HG03064 (cell line): ENCODE measurements at regions not wholly inside any gene's neighbourhood (a gene's known extent, or its start where the extent isn't known, plus 50 kb on each side); places are given as distances from the start of the nearest gene placed in this dataset.

ENCODE experiments used
- ATAC-seq: cut with Tn5 transposase; IDR thresholded peaks from one replicate; pipeline ENCODE4 v1.9.1; 2021; ENCODE audit warnings: low read depth; ENCODE audit not compliant: unreplicated experiment

- ATAC-seq, result no peak
Measured at GRCh38 chr14:95466506-95466905, 49.9 kb downstream of the SYNE3 start.

DNA sequence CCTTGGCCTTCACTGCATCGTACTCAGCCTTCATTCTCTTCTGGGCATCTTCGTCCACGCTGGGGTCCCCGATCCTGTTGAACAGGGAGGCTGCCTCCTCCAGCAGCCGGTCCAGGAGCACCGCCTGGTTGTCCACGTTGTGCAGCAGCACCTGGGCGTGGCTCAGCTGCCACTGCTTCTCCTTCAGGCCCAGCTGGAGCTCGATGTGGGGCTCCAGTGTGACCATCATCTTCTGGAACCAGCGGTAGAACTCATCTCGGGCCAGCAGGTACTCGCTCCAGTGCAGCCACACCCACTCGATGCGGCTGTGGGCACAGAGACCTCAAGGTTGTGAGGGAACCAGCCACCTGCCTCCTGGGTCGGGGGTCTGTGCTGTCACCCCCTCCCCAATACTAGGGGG, 50.5 kb downstream of the SYNE3 start:
- ATAC-seq, result no peak

- ATAC-seq, result no peak
Measured at GRCh38 chr14:95465358-95465757, 51.1 kb downstream of the SYNE3 start.

DNA sequence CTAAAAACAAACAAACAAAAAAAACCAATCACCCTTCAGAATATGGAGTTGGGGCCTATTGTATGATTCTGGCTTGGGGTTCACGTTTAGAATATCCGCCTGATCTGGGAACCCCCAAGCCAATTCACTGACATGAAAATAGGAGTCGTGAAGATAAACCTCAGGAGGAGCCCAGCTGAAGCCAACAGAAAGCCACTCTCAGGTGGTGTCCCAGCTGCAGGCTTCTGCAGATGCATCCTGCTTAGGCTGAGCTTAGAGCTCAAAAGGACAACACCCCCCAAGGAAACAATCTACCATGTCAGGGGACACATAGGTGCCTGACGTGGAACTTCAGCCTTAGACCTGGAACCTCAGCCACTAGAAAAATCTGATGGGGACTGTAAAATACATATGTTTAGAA, 51.9 kb downstream of the SYNE3 start:
- ATAC-seq, result no peak

DNA sequence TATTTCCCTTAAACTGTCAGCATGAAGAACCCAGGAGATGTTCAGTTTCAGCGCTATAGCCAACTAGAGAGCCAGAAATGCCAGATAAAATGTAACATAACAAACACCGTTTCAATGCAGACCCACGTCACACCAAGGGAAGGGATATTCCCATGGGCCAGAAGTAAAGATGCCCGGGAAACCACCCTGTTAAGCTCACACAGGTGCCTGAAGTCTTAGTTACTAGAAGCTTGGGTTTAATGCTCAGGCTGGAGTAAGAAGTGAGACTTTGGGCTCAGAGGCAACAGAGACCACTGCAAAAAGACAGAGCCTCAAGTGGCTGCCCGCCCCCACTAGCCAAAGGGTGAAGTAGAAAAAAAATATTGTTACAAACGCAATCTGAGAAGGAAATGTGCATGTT, 52.3 kb downstream of the SYNE3 start:
- no peak for ATAC-seq

- no peak for ATAC-seq
Measured at GRCh38 chr14:95463171-95463901, 53.1 kb downstream of the SYNE3 start.

- no peak for ATAC-seq
Measured at GRCh38 chr14:95462491-95462890, 54.0 kb downstream of the SYNE3 start.

DNA sequence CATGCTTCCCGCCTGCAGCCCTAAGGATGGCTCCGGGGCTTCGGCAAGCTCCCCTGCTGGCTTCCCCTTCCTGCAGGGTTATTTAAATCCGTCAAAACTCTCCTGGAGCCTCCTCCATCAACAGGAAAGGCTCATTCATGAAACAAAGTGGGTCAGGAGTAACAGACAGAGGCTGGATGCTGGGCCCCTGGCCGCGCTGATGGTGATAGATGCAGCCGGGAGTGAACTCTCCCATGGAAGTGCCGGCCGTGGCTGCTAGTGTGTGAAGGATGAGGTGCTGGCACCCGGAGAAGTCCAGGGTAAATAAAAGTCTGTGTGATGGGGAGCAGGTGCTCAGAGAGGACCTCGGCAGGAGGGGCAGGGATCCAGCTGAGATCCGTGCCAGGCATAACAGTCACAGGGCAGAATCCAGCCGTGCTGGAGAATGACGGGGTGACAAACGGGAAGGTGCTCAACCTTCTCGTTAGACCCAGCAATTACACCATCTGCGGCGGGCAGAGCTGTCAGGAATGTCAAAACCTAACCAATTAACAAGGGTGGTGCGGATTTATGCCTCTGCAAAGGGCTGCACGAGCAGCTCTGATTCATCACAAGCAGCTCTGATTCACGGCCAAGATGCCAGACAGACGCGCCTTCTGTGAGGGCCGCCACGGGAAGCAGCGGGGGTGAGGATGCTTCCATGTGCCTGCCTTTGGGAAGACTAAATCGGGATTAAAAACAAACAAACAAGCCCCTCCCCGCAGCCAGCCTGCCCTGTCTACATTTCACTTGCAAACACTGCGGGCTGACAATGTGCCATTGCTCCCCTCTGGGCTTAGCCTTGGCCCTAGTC, 55.6 kb downstream of the SYNE3 start:
- ATAC-seq, result no peak

- no peak for ATAC-seq
Measured at GRCh38 chr14:95458906-95459305, 57.5 kb downstream of the SYNE3 start.

DNA sequence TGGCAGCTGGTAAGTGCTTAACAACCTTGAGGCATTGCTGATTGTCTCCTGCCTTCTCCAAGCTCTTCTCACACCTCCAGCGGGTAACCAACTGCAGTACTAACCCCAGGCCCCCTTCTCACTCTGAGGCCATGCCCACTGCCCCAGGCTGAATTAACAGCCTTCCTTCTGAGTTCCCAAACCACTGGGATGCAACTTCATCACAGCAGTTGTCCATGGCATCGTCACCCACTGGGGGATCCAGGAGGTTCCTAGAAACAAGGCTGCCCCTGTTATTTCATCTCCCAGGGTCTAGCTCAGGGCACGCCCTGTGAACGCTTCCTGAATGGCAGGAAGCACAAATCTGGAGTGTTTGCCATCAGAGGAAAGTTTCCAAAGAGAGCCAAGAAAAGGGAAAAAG, 58.0 kb downstream of the SYNE3 start:
- no peak for ATAC-seq

DNA sequence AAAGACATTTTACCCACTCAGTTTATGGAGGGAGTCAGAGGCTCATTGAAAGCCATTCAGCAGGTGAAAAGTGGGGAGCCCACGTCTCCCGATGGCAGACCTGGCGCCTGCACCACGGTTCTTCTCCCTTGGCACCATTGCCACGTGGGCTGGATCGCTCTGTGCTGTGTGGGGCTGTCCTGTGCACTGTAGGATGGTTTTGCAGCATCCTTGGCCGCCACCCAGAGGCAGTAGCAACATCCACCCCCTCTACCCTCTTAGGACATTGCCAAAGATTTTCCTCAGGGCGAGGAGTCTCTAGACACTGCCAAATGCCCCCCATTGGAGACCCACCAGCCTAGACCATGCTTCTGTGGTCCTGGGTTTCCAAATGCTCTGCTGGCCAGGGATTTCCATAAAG, 60.2 kb downstream of the SYNE3 start:
- ATAC-seq, result no peak

- ATAC-seq, result no peak
Measured at GRCh38 chr14:95455246-95455645, 61.2 kb downstream of the SYNE3 start.

DNA sequence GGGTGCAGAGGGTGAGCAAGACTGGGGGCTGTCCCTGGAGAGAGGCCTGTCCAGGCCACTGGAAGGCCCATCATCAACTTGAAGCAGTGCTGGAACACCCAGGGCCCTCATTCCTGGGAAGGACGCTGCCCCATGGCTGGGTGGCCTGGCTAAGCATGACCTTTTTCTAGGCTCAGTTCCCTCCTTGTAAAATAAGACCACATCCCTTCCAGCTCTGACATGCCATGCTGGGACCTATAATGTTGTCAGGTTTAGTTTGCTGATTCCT, 62.8 kb downstream of the SYNE3 start:
- no peak for ATAC-seq

GRCh38 chr14:95452893-95453712, 63.3 kb downstream of the SYNE3 start:
- ATAC-seq, result no peak

DNA sequence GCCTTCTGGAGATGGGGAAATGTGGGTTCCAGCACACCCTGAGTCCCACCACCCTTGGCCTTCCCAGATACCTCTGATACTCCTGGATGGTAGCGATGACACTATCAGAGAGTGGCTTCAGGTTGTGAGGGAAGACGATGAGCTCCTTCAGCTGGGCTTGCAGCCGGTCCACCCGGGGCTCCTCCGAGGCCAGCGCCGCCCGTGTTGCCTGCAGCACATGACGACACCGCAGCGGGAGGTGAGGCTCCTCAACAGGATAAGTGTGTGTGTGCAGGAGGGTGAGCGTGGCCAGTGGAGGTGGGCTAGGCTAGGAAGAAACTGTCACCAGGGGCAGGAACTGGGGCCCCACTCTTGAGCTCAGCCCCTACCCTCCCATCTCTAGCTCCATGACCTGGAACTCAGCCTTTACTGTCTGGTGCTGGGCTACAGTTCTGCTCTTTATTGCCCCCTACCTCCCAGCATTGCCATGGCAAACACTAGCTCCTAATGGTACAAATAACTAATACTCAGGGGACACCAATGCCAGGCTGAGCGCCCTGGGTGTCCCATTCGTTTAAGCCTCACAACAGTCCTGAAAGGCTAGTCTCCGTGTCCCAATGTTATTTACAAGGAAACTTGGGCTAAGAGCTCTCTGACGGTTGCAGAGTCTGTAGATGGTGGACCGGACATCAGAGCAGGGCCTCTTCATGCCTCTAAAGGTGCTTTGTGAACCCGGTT, 64.1 kb downstream of the SYNE3 start:
- ATAC-seq, result no peak

- no peak for ATAC-seq
Measured at GRCh38 chr14:95449131-95449530, 67.3 kb downstream of the SYNE3 start.

- no peak for ATAC-seq
Measured at GRCh38 chr14:95446470-95446869, 70.0 kb downstream of the SYNE3 start.

- ATAC-seq, result no peak
Measured at GRCh38 chr14:95445676-95446075, 70.8 kb downstream of the SYNE3 start.

- no peak for ATAC-seq
Measured at GRCh38 chr14:95445161-95445560, 71.3 kb downstream of the SYNE3 start.

- ATAC-seq, result no peak
Measured at GRCh38 chr14:95444132-95445129, 72.0 kb downstream of the SYNE3 start.
